G401.6 (cell line): ENCODE measurements at regions not wholly inside any gene's neighbourhood (a gene's known extent, or its start where the extent isn't known, plus 50 kb on each side); places are given as distances from the start of the nearest gene placed in this dataset.

Source experiments
- FAIRE-seq: peaks from 2 replicates; lab custom pipeline; 2012; peaks lifted over from hg19 to GRCh38; lab: Jason Lieb, UNC

- no peak for FAIRE-seq
Observed at GRCh38 chr2:18925296-18925695, 335.9 kb upstream of the NT5C1B start.

- no peak for FAIRE-seq
Observed at GRCh38 chr2:18924886-18925285, 335.5 kb upstream of the NT5C1B start.

- no peak for FAIRE-seq
Observed at GRCh38 chr2:18924386-18924785, 335.0 kb upstream of the NT5C1B start.

- no peak for FAIRE-seq
Observed at GRCh38 chr2:18922276-18922675, 332.9 kb upstream of the NT5C1B start.

- no peak for FAIRE-seq
Observed at GRCh38 chr2:18918280-18918679, 328.9 kb upstream of the NT5C1B start.

- FAIRE-seq = no peak
Observed at GRCh38 chr2:18915227-18915626, 325.9 kb upstream of the NT5C1B start.

- FAIRE-seq = no peak
Observed at GRCh38 chr2:18913512-18913911, 324.1 kb upstream of the NT5C1B start.

- FAIRE-seq = no peak
Observed at GRCh38 chr2:18912225-18912888, 323.0 kb upstream of the NT5C1B start.

GRCh38 chr2:18911416-18911815 is 322.0 kb upstream of the NT5C1B start:
- no peak for FAIRE-seq

GRCh38 chr2:18910843-18911242 is 321.5 kb upstream of the NT5C1B start:
- FAIRE-seq = no peak

GRCh38 chr2:18907937-18908336 is 318.6 kb upstream of the NT5C1B start:
- no peak for FAIRE-seq

GRCh38 chr2:18907508-18907907 is 318.1 kb upstream of the NT5C1B start:
- FAIRE-seq = no peak

- no peak for FAIRE-seq
Observed at GRCh38 chr2:18903750-18904149, 314.4 kb upstream of the NT5C1B start.

GRCh38 chr2:18901242-18901641 is 311.9 kb upstream of the NT5C1B start:
- FAIRE-seq = no peak

- no peak for FAIRE-seq
Observed at GRCh38 chr2:18900691-18901141, 311.3 kb upstream of the NT5C1B start.

GRCh38 chr2:18899725-18900124 is 310.4 kb upstream of the NT5C1B start:
- FAIRE-seq = no peak

- no peak for FAIRE-seq
Observed at GRCh38 chr2:18898271-18898670, 308.9 kb upstream of the NT5C1B start.

- FAIRE-seq = no peak
Observed at GRCh38 chr2:18896125-18896764, 306.9 kb upstream of the NT5C1B start.

- FAIRE-seq = no peak
Observed at GRCh38 chr2:18891600-18892345, 302.4 kb upstream of the NT5C1B start.

GRCh38 chr2:18889565-18890332 is 300.4 kb upstream of the NT5C1B start:
- FAIRE-seq = no peak

GRCh38 chr2:18885457-18885856 is 296.1 kb upstream of the NT5C1B start:
- no peak for FAIRE-seq

- no peak for FAIRE-seq
Observed at GRCh38 chr2:18883616-18884456, 294.5 kb upstream of the NT5C1B start.
